22Rv1 (cell line): ENCODE measurements at regions not wholly inside any gene's neighbourhood (a gene's known extent, or its start where the extent isn't known, plus 50 kb on each side); places are given as distances from the start of the nearest gene placed in this dataset.
"Not testable (repeated sequence)": the region's sequence is repeated elsewhere in the genome, so short reads cannot be mapped to it uniquely, and the experiment has no call there.

Experiments used
- H3K27ac ChIP-seq: fragments of 450-650 bp; 2 replicates; pipeline ENCODE4 v1.5.1; 2017
- ZFX ChIP-seq: fragments of 450-650 bp; IDR thresholded peaks from 2 replicates; pipeline ENCODE4 v1.6.1; 2017; ENCODE audit warnings: antibody characterized with exemption, borderline replicate concordance
- TF ChIP-seq, protein P1 (sequence below): fragments of 450-650 bp; IDR thresholded peaks from 2 replicates; pipeline ENCODE4 v1.5.1; 2017; ENCODE audit warnings: mild to moderate bottlenecking

DNA sequence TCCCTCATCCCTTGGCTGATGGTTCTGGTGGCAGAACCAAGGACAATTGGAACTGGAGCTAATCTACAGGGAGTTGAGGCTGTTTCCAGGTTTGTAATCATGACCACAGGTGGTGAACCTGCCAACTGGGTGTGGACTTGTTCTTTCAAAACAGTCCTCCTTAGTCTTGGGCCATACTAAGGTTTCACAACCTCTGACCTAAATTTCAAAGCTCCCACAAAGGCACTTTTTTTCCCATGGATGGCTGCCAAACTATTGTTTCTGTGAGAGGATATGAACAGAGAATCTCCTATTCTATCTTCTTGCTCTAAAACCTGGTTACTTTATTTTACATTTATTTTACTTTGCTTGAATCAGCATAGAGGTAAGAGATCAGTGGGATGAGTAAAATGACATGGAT lies 106.5 kb upstream of the IZUMO3 start:
- no peak overlapping the region for H3K27ac ChIP-seq
- TF ChIP-seq, protein P1, sequence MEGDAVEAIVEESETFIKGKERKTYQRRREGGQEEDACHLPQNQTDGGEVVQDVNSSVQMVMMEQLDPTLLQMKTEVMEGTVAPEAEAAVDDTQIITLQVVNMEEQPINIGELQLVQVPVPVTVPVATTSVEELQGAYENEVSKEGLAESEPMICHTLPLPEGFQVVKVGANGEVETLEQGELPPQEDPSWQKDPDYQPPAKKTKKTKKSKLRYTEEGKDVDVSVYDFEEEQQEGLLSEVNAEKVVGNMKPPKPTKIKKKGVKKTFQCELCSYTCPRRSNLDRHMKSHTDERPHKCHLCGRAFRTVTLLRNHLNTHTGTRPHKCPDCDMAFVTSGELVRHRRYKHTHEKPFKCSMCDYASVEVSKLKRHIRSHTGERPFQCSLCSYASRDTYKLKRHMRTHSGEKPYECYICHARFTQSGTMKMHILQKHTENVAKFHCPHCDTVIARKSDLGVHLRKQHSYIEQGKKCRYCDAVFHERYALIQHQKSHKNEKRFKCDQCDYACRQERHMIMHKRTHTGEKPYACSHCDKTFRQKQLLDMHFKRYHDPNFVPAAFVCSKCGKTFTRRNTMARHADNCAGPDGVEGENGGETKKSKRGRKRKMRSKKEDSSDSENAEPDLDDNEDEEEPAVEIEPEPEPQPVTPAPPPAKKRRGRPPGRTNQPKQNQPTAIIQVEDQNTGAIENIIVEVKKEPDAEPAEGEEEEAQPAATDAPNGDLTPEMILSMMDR: no peak
- no peak for TF ChIP-seq ZFX

DNA sequence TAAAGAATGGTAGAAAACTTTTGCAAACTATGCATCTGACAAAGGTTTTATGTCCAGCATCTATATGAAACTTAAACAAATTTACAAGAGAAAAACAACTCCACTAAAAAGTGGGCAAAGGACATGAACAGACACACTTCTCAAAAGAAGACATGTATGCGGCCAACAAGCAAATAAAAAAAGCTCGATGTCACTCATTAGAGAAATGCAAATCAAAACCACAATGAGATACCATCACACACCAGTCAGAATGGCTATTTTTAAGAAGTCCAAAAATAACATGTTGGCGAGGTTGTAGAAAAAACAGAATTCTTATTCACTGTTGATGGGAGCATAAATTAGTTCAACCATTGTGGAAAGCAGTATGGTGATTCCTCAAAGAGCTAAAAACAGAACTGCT lies 83.1 kb upstream of the IZUMO3 start:
- H3K27ac ChIP-seq: not testable (repeated sequence)

DNA sequence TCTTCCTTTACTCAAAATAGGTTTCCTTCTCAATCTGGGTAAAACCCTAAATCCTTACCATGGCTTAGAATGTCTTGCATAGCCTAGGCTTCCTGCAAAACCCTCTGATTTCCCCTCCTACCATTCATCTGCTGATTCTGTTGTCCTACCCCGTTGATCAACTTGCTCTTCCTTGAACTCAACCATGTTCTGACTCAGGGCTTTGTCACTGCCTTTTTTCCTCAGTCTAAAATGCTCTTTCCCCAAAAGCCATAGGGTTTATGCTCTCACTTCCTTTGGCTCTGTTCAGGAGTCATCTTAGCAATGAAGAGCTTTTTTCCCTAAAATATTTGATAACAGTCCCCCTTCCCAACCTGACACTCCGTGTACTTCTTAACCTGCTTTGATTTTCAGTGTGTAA lies 79.4 kb upstream of the IZUMO3 start:
- TF ChIP-seq, protein P1: no peak
- TF ChIP-seq ZFX: no peak

DNA sequence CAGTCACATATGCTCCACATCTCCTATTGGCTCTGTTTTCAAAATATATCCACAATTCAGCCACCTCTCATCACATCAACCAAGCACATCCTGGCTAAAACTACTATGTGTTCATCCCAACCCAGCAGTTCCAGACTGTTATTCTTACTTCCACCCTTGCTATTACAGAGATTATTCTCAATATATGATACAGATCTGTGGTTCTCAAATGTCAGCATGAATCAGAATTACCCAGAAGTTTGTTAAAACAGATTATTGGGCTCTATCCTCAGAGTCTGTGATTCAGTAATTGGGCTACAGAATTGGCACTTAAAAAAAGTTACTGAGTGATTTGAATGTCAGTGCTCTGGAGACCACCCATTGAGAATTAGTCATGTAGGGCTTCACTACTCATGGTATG lies 78.8 kb upstream of the IZUMO3 start:
- H3K27ac ChIP-seq: no peak overlapping the region
- TF ChIP-seq ZFX: no peak
- TF ChIP-seq, protein P1: no peak

More for the DNA sequence above, 79.4 kb upstream of the IZUMO3 start:
- no peak overlapping the region for H3K27ac ChIP-seq

DNA sequence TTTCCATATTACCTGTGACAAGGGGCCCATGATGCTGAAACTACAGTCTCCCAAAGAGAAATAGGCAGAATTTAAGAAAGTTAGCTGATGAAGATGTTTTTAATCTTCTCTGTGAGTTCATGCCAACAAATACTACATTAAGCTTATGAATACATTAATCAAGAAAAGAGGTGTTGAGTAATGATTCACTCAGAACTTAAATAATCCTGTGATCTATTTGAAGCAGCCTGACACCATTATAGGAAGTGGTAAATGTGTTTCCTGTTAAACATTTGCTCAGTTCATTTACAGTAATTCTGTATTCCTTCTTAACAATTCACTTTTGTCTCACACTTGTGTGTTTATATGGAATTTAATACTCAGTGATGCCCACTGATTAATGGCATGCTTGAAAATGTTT lies 75.0 kb upstream of the IZUMO3 start:
- no peak for TF ChIP-seq ZFX
- TF ChIP-seq, protein P1: no peak
- no peak overlapping the region for H3K27ac ChIP-seq

DNA sequence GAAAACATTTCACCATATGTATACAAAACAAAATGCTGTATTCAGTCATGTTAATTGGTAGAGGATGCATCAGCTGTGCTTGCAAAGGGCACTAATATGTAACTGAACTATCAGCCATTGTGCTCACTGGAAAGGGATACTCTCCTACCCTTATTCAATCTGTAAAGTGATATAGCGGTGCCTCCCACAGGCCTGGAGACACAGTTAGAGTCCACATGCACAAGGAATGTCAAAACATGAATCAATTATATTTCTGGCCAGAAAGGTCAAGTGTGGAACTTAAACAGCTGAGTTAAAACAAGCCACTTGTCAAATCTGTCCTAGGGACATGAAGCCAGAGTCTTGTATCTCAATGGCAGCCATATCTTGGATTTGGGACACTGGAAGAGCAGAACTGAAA lies 71.2 kb upstream of the IZUMO3 start:
- TF ChIP-seq ZFX: no peak
- TF ChIP-seq, protein P1: 0 out of 2 replicates have a peak, but pooled peaks have one; percentile 11
- H3K27ac ChIP-seq: no peak overlapping the region

DNA sequence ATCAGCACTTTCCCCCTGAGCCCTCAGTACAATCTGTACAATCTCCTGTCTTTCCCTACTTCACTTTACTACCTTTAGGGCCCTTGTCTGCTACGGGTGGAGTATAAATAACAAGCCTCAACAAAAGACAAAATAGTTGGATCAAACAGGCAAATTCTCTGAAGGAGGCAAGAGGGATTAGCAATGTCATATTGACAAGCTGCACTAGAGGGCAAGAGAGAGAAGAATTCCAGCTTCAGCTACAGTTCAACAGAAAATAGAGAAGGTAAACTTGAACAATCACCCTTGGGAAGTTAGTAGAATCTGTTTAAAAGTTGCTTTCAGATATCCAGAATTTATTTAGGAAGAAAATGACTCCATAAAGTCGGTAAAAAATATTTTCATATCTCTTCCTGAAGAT lies 68.4 kb upstream of the IZUMO3 start:
- no peak overlapping the region for H3K27ac ChIP-seq
- TF ChIP-seq ZFX: no peak
- TF ChIP-seq, protein P1: peak; percentile 52

- no peak for TF ChIP-seq ZFX
- TF ChIP-seq, protein P1: no peak
- no peak overlapping the region for H3K27ac ChIP-seq
Observed at GRCh38 chr9:24608599-24608998, 62.9 kb upstream of the IZUMO3 start.
